Stimulated activated naive CD4-positive, alpha-beta T cell (primary cell): ENCODE measurements at regions not wholly inside any gene's neighbourhood (a gene's known extent, or its start where the extent isn't known, plus 50 kb on each side); places are given as distances from the start of the nearest gene placed in this dataset.
A peak's percentile ranks its signal among the peaks of the same experiment; 100 is the strongest.
"Not testable (repeated sequence)": the region's sequence is repeated elsewhere in the genome, so short reads cannot be mapped to it uniquely, and the experiment has no call there.

Experiments
- DNase-seq, 6 experiments: peaks; one replicate each; lab custom pipeline; 2025; lab: John Stamatoyannopoulos, UW

DNA sequence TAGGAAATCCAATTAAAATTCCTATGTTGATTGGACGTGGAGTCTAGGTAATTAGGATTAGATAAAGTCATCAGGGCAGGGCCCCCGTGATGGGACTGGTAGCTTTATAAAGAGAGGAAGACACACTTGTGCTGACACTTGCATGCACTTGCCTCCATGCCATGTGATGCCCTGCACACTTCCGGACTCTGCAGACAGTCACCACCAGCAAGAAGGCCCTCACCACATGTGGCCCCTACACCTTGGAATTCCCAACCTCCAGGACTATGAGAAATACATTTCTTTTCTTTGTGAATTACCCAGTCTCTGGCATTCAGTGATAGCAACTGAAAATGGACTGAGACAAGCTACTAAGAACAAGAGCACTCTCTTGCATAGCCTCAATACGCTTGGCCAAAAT lies 90.6 kb downstream of the CRYGS start:
- no peak for DNase-seq

DNA sequence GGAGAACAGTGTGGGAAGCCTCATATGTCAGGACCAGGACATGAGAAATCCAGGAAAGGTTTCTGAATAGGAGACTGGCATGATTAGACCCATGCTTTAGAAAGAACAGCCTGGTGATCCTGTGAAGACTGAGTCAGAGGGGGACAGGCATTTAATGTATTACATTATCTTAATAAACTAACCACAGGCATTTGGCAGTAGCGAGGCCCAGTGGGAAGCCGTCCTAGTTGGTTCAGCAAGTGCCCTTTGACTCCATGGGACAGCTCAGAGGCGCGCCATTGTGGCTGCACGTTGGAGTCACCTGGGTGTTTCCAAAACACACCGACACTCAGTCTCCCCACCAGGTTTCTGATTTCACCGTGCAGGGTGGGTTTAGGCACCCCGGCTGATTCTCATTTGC lies 90.5 kb upstream of the DGKG start:
- DNase-seq, result no peak

DNA sequence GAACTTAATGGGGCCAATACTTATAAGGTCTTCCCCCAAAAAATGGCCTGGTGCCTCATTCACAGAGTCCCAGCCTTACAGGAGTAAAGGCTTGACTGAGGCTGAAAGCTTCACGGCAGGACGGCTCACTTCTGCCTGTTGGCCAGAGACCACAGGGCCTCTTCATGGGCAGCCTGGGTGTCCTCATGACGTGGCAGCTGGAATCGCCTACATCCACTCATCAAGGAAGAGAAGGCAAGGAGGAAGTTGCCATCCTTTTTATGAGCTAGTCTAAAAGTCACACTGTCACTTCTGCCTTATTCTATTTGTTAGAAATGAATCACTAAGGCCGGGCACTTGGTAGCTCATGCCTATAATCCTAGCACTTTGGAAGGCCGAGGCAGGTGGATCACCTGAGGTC lies 89.3 kb upstream of the DGKG start:
- DNase-seq, result no peak

DNA sequence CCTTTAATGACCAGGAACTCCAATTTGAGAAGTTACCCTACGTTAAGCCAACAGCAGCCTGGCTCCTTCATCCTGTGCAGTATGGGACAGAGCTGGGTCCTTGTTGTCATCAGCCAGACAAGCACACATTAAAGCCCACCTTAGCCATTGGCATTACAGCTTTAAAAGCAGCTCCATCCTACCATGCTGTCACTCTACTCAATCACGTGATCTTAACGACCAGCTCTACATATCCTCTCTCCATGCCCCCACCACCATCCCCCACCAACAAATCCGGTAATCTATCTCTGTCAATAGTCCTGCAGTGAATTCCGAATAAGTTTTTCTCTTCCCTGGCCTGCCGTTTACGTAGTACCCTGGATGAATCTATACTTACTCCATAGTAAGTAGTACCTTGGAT lies 82.9 kb upstream of the DGKG start:
- DNase-seq, result no peak

DNA sequence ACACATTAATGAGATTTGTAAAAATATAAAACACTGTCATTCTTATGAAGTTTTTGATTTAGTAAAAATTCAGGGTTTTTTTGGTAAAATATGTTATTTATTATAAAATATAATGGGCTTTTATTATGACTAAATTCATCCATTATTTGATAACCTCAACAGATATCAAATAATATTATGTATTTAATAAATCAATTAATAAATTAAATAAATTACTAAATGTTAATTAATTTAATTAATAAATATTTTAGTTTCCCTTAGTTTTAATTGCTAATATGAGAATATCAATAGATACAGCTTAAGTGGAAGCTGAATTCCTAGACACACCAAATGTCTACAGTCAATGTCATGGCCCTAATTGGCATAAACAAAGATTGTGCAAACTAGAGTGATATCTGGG lies 82.3 kb upstream of the DGKG start:
- no peak for DNase-seq

DNA sequence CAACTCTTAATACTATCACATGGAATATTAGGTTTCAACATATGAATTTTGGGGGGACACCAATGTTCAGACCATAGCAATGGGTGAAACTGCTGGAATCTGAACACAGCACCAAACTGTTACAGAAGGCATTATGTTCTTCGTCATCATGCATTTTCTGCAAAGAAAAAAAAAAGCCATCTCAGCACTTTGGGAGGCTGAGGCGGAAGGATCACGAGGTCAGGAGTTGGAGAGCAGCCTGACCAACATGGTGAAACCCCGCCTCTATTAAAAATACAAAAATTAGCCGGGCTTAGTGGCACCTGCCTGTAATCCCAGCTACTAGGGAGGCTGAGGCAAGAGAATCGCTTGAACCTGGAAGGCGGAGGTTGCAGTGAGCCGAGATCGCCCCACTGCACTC lies 80.9 kb upstream of the DGKG start:
- DNase-seq, result not testable (repeated sequence)

DNA sequence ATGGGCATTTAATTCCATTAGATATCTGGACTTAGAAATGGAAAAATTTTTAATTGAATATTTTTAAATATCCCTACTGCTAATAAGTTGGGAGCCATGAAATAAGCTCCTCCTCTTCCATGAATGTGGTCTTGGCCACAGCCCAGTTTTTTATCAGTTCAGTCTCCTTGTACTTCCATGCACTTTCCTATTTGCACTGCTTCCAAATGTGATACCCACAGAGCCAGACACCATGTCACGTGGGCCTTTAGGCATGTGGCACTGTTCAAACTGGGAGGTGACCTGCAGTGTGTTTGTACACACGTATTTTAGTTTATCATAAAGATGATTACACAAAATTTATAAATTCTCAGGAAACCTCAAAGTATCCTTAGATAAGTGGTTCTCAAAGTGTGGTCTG lies 80.1 kb upstream of the DGKG start:
- no peak for DNase-seq

DNA sequence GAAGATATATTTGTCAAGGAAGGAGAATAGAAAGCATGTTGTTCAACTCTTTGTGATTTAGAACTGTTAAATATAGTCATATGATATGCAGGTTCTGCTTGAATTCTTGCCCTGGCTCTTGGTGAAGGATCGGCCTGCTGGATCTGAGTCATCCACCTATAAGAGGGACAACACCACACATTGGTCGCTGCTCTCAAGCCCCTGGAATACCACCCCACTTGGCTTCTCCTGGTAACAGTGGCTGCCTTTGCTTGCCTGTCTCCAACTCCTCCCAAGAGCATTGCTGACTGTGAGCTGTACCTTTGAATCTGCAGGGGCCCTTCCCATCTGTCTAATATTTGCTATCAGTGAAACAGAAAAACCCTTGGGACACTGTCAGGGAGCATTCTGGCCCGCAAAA lies 78.9 kb upstream of the DGKG start:
- no peak for DNase-seq

DNA sequence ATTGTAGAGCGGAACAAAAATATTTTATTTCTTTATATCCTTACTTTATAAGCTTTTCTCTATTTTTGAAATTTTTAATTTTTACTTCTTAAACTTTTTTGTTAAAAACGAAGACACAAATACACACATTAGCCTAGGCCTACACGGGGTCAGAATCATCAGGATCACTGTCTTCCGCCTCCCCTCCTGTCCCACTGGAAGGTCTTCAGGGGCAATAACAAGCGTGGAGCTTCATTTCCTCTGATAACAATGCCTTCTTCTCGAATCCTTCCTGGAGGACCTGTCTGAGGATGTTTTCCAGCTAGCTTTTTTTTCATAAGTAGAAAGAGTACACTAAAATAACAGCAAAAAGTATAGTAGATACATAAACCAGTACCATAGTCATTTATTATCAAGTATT lies 77.7 kb upstream of the DGKG start:
- no peak for DNase-seq

DNA sequence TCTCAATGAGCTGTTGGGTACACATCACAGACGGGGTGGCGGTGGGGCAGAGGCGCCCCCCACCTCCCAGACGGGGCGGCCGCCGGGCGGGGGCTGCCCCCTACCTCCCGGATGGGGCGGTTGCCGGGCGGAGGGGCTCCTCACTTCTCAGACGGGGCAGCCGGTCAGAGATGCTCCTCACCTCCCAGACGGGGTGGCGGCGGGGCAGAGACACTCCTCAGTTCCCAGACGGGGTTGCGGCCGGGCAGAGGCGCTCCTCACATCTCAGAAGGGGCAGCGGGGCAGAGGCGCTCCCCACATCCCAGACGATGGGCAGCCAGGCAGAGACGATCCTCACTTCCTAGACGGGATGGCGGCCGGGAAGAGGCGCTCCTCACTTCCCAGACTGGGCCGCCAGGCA lies 73.3 kb upstream of the DGKG start:
- DNase-seq, result not testable (repeated sequence)

DNA sequence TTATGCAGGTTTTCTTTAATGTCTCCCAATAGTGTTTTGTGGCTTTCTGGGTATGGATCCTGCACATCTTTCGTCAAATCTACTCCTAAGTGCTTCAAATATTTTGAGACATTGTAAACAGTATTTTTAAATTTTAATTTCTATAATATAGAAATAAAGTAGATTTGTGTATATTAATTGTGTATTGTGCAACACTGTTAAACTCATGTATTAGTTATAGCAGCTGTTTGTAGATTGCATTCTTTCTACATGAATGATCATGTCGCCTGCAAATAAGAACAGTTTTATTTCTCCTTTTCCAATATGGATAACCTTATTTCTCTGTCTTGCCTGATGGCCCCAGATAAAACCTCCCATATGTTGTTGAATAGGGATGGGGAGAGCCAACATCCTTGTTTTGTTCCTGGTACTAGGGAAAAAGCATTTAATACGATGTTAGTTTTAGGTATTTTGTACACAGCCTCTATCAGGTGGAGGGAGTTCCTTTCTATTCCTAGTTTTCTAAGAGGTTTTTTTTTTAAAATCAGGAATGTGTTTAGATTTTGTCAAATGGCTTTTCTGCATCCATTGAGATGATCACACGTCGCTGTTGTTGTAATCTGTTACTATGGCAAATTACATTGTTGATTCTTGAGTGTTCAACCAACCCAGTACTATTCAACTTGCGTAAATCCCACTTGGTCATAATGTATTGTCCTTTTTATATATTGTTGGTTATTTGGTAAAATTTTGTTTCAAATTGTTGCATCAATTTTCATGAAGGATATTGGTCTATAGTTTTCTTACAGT lies 71.1 kb upstream of the DGKG start:
- no peak for DNase-seq

DNA sequence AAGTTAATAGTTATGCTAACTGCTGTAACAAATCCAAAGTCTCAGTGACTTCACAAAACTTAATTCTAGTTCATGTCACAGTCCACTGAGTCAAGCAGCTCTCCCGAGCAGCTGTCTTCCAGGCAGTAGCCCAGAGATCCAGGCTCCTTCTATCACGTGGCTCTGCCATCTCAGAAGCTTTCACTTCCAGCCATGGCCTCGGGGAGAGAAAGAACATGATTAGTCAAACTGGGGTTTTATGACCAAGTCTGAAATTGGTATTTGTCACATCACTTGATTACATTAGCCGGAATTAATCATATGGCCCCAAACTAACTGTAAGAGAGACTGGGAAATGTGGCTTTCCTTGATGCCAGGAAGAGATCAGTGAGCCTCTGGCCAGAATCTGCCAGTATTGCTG lies 70.2 kb upstream of the DGKG start:
- DNase-seq, result no peak

DNA sequence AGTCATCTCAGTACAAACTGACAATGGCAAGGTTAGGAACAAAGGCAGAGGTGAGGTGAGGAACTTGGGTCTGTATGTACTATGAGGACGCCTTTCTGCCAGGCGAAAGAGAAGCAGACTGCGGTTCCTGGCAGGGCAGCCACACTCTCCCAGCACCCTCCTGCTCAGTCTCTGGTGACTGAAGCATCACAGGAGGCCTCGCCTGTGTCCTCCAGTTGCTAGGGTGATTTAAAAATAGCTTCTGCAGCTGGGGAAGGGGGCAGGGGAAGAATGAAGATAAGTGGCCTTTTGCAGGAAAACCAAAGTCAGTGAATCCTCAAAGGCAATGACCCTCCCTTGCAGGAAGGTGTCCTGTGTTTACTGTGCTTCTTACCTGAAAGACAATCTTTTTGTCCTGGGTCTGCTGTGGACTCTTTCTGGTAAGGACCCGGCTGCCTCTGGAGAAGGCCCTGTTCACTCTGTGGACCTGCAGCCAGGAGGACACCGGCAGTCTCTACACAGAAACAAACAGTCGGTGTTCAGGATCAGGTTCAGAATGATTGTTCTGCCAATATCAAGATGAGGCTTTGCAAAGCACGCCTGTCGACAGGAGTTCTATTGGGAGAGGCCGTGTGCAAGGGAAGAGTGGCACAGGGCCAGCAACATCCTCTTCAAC lies 65.7 kb upstream of the DGKG start:
- DNase-seq, result no peak

DNA sequence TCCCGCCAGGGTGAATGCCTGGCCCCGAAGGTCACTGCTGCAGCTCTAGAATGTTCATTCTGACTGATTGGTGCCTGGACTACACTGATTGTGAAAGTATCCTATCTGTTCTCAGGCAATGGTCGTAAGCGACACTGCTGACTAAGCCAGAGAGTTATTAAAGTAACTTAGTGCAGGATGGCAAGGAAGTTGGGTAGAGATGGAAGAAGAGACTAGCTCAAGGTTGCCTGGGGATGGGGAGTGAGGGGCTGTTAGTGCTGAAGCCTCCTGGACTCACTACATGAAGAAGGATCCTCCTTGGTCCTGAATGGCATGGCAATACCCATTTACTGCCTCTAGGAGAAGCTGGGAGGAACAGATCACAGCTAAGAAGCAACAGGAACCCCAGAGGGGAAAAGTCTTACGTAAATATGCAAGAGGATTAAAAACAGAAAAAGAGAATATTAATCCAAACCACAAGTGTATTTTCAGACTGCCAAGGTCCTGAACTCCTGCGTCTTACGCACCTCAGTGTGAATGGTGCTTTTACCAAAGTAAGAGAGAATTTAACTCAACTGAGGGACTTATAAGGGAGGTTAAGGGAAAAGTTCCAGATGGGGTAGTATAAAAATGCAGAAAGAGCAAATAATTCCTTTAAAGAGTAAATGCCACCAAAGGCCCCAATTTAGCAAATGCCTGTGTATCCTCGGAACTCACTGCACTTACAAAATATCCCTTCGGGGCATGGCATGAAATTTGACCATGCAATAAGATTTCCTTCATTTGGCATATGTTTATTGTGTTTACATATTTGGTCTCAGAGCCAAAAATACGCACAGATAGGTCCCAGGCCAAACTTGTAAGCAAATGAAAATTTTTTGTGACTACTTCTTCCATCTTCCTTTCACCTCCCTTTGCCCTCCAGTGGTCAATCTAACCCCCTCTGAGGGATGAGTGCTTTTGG lies 64.0 kb upstream of the DGKG start:
- no peak for DNase-seq

DNA sequence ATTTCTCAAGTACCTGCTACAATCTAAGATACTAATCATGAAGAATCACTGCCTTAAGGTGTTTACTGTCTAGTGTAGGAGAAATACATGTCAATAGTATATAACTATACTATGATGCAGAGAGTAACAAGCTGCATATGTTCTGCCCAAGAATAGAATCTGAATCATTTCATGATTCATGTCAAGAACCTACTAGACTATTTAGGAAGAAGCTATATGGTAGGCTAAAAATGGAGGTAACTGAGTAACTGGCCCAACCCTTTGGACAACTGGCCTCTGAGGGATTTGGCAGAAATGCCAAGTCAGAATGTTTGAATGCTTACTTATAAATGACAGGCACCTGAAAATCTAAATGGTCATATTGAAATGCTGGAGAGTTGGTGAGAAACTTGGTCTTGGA lies 59.9 kb upstream of the DGKG start:
- DNase-seq, result no peak

DNA sequence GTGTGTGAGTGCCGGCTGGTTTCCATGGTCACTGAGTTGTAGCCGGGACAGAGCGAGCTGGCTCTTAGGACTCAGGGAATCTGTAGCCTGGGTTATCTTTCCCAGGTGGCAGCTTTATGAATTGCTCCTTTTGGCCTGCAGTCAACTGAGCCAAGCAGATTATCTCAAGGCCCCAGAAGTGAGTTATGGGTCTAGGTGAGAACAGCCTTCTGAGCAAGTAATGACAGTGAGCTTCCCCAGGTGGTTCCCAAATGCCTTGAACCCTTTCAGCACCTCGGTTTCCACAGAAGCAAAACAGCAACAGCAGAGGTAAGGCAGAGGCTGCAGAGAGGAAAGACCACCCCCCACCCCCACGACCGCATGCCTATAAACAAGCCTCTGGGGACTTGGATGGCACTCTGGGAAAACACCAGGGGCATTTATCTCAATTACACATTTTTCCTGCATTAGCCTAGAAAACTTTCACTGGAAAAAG lies 56.7 kb upstream of the DGKG start:
- DNase-seq, result no peak

DNA sequence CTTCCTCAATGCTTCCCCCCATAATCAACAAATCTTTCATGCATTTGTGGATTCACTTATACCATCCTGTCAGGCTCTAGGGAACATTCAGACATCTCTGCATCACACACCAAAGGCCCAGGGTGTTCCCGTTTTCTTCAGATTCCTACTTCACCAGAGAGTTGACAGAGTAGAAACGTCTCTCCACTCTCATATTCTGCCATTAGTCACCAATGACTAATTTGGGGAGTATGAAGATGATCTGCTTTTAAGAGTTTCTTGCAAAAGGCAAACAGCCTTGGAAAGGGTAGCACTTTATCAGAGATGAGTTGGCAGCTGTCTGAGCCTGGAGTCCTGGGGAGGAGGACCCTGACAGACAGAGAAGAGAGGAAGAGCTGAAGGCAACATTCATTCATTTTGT lies 55.8 kb upstream of the DGKG start:
- DNase-seq, result no peak

DNA sequence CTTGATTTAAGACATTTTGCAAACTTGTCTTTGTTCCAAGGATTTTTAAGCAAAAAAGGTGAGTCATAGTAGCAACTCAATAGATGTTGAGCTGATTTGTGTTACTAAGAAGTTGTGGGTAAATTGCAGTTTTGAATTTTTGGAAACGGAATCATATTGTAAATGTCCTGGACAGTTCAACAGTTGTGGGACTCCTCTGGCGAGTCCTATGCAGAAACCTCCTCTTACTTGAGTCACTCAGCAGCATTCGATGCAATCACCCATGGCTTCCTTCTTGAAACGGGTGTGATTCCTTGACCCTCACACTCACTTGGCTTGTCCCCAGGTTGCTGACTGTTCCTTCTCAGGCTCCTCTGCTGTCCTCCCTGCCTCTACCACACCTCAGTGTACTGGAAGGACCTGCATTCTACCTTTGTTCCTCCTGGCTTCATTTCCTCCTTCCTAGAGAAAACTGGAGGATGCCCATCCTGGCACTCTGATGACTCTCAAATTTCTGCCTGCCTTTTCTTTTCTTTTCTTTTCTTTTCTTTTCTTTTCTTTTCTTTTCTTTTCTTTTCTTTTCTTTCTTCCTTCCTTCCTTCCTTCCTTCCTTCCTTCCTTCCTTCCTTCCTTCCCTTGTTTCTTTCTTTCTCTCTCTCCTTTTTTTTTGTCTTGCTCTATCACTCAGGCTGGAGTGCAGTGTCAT lies 52.8 kb upstream of the DGKG start:
- no peak for DNase-seq

DNA sequence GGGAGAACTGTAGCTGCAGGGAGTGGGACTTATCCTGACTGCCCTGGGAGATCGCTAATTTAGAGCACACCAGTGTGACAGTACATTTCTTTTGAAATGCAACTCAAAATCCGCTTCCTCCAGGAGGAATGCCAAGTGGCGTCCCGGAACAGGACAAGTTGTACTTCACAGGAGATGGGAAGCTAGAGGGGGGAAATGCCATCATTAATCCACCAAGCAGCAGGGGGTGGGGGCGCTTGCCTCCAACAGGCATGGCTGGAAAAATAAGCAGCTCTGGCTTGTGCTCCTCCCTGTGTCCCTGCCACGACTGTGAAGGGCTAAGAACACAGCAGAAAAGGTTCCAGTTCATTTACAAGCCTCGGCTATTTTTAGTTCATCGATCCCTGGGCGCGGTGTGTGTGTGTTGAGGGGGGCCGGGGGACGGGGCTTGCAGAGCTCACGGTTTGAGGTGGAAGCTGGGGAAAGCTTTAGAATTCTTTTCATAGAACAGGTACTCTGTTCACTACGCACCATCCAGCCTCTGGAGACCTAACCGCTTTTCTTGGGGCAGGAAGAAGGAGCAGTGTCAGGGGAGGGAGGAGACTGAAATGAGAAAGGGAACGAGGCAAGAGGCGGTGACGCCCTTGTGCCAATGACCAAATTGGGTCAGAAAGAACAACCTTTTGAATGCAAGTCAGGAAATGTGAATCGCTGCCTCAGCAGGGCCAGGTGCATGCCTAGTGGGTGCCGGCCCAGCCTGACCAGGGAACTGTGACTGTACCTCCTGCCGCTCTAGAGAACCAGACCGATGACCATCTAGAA lies 51.8 kb upstream of the DGKG start:
- DNase-seq, result peak in 1 of 6 experiments; percentile 12

DNA sequence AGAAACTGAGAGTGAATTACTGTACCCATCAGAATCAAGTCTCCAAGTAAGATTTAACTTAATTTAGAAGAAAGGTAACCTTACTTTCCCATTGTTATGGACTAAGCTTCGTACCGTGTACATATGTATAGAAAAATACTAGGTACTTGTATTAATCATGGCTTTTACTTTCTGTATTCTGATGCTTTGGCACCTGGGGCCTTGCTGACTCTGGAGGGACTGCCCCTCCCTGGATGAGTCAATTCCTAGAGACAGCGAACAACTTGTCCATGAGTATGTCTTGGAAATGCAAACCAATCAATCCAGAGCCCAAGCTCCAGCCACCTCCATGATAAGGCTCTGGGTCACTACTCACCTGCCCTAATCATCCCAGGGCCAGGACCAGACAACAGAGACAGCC lies 50.0 kb upstream of the DGKG start:
- no peak for DNase-seq
